HEK293 (cell line): ENCODE measurements at regions not wholly inside any gene's neighbourhood (a gene's known extent, or its start where the extent isn't known, plus 50 kb on each side); places are given as distances from the start of the nearest gene placed in this dataset.
A peak's percentile ranks its signal among the peaks of the same experiment; 100 is the strongest.

ENCODE experiments used
- CTCF ChIA-PET: fragments of 350-600 bp; formaldehyde crosslinking; extraction: SDS; loops from one replicate; lab custom pipeline; 2021; ENCODE audit warnings: antibody characterized with exemption; lab: Yijun Ruan, JAX
- POLR2A ChIA-PET: fragments of 300-600 bp; formaldehyde crosslinking; extraction: SDS; loops from one replicate; lab custom pipeline; 2020; ENCODE audit warnings: antibody characterized with exemption, inconsistent platforms; lab: Yijun Ruan, JAX
- H3K27ac ChIP-seq: fragments of 200-500 bp; sonication (Bioruptor generic); 2 replicates; pipeline ENCODE4 v1.5.1; 2014; ENCODE audit warnings: low read depth, low read length, control low read depth, inconsistent platforms; ENCODE audit errors: extremely low read depth
- H3K36me3 ChIP-seq, 2 experiments: fragments of 200-500 bp in 1 of 2; sonication (Bioruptor generic) in 1 of 2; 1 replicate in 1 of 2; 2 replicates in 1 of 2; pipeline ENCODE4 v1.5.1; 2014 to 2017; ENCODE audit warnings: inconsistent platforms in 2 of 2, low read length in 2 of 2; ENCODE audit not compliant: control insufficient read depth in 2 of 2, insufficient read depth in 1 of 2
- H3K4me1 ChIP-seq: fragments of 200-500 bp; sonication (Bioruptor generic); 2 replicates; pipeline ENCODE4 v1.5.1; 2014; ENCODE audit warnings: mild to moderate bottlenecking, low read length, inconsistent platforms; ENCODE audit not compliant: control insufficient read depth, insufficient read depth
- H3K4me3 ChIP-seq: 2 replicates; pipeline ENCODE4 v1.5.1; 2011; ENCODE audit warnings: low read depth, mild to moderate bottlenecking, control low read depth, low read length, moderate library complexity
- H3K9me3 ChIP-seq: fragments of 200-500 bp; sonication (Bioruptor generic); 2 replicates; pipeline ENCODE4 v1.5.1; 2014; ENCODE audit warnings: low read depth, low read length, inconsistent platforms; ENCODE audit not compliant: control insufficient read depth, insufficient read depth
- KLF8 ChIP-seq: fragments of 450-650 bp; formaldehyde crosslinking; IDR thresholded peaks from 2 replicates; pipeline ENCODE4 v1.5.1; 2016; ENCODE audit warnings: missing biosample characterization, missing genetic modification characterization
- OSR2 ChIP-seq: fragments of 450-650 bp; formaldehyde crosslinking; IDR thresholded peaks from 2 replicates; pipeline ENCODE4 v1.5.1; 2016; ENCODE audit warnings: missing biosample characterization, missing genetic modification characterization
- OVOL3 ChIP-seq: fragments of 450-650 bp; formaldehyde crosslinking; IDR thresholded peaks from 2 replicates; pipeline ENCODE4 v1.5.1; 2016; ENCODE audit warnings: missing biosample characterization, missing genetic modification characterization
- SP3 ChIP-seq: fragments of 450-650 bp; formaldehyde crosslinking; IDR thresholded peaks from 2 replicates; pipeline ENCODE4 v1.5.1; 2016; ENCODE audit warnings: missing biosample characterization, missing genetic modification characterization
- WT1 ChIP-seq: fragments of 450-650 bp; formaldehyde crosslinking; IDR thresholded peaks from 2 replicates; pipeline ENCODE4 v1.5.1; 2016; ENCODE audit warnings: missing biosample characterization, missing genetic modification characterization
- ZBTB17 ChIP-seq: fragments of 450-650 bp; formaldehyde crosslinking; IDR thresholded peaks from 2 replicates; pipeline ENCODE4 v1.5.1; 2016; ENCODE audit warnings: missing biosample characterization, missing genetic modification characterization
- ZBTB20 ChIP-seq: fragments of 450-650 bp; formaldehyde crosslinking; IDR thresholded peaks from 2 replicates; pipeline ENCODE4 v1.5.1; 2016; ENCODE audit warnings: missing biosample characterization, missing genetic modification characterization
- ZFP3 ChIP-seq: fragments of 450-650 bp; formaldehyde crosslinking; IDR thresholded peaks from 2 replicates; pipeline ENCODE4 v1.5.1; 2016; ENCODE audit warnings: low read depth, missing biosample characterization, missing genetic modification characterization
- ZNF112 ChIP-seq: fragments of 450-650 bp; formaldehyde crosslinking; IDR thresholded peaks from 2 replicates; pipeline ENCODE4 v1.5.0; 2017; ENCODE audit warnings: missing biosample characterization, missing genetic modification characterization
- ZNF155 ChIP-seq: fragments of 450-650 bp; formaldehyde crosslinking; IDR thresholded peaks from 2 replicates; pipeline ENCODE4 v1.5.1; 2016; ENCODE audit warnings: missing biosample characterization, missing genetic modification characterization
- ZNF174 ChIP-seq: fragments of 450-650 bp; formaldehyde crosslinking; IDR thresholded peaks from 2 replicates; pipeline ENCODE4 v1.5.0; 2017; ENCODE audit warnings: missing biosample characterization, mild to moderate bottlenecking, missing genetic modification characterization
- ZNF184 ChIP-seq: fragments of 450-650 bp; IDR thresholded peaks from 2 replicates; pipeline ENCODE4 v1.5.1; 2018; ENCODE audit warnings: missing biosample characterization, mild to moderate bottlenecking, missing genetic modification characterization
- ZNF37A ChIP-seq: fragments of 450-650 bp; IDR thresholded peaks from 2 replicates; pipeline ENCODE4 v1.5.1; 2018; ENCODE audit warnings: missing biosample characterization, missing genetic modification characterization
- ZNF394 ChIP-seq: fragments of 450-650 bp; formaldehyde crosslinking; IDR thresholded peaks from 2 replicates; pipeline ENCODE4 v1.5.1; 2016; ENCODE audit warnings: missing biosample characterization, missing genetic modification characterization, mild to moderate bottlenecking, moderate library complexity, borderline replicate concordance
- ZNF423 ChIP-seq: fragments of 450-650 bp; formaldehyde crosslinking; IDR thresholded peaks from 2 replicates; pipeline ENCODE4 v1.5.1; 2016; ENCODE audit warnings: missing biosample characterization, missing genetic modification characterization
- ZNF549 ChIP-seq: fragments of 450-650 bp; IDR thresholded peaks from 2 replicates; pipeline ENCODE4 v1.5.1; 2018; ENCODE audit warnings: missing biosample characterization, missing genetic modification characterization, mild to moderate bottlenecking, inconsistent platforms, moderate library complexity
- ZNF561 ChIP-seq: fragments of 450-650 bp; IDR thresholded peaks from 2 replicates; pipeline ENCODE4 v1.5.1; 2018; ENCODE audit warnings: missing biosample characterization, missing genetic modification characterization, borderline replicate concordance
- ZNF585B ChIP-seq: fragments of 450-650 bp; formaldehyde crosslinking; IDR thresholded peaks from 2 replicates; pipeline ENCODE4 v1.5.1; 2016; ENCODE audit warnings: missing biosample characterization, missing genetic modification characterization
- ZNF624 ChIP-seq: fragments of 450-650 bp; formaldehyde crosslinking; IDR thresholded peaks from 2 replicates; pipeline ENCODE4 v1.5.1; 2017; ENCODE audit warnings: missing biosample characterization, missing genetic modification characterization
- ZNF654 ChIP-seq: fragments of 450-650 bp; formaldehyde crosslinking; IDR thresholded peaks from 2 replicates; pipeline ENCODE4 v1.5.1; 2016; ENCODE audit warnings: low read depth, missing biosample characterization, missing genetic modification characterization
- ZNF660 ChIP-seq: fragments of 450-650 bp; IDR thresholded peaks from 2 replicates; pipeline ENCODE4 v1.5.1; 2018; ENCODE audit warnings: missing biosample characterization, mild to moderate bottlenecking, missing genetic modification characterization
- ZNF777 ChIP-seq: fragments of 450-650 bp; formaldehyde crosslinking; IDR thresholded peaks from 2 replicates; pipeline ENCODE4 v1.5.1; 2017; ENCODE audit warnings: missing biosample characterization, missing genetic modification characterization, borderline replicate concordance
- ZNF791 ChIP-seq: fragments of 450-650 bp; formaldehyde crosslinking; IDR thresholded peaks from 2 replicates; pipeline ENCODE4 v1.5.1; 2016; ENCODE audit warnings: missing biosample characterization, missing genetic modification characterization
- ZSCAN30 ChIP-seq: fragments of 450-650 bp; IDR thresholded peaks from 2 replicates; pipeline ENCODE4 v1.5.1; 2018; ENCODE audit warnings: missing biosample characterization, mild to moderate bottlenecking, missing genetic modification characterization, moderate library complexity
- TF ChIP-seq, protein P1 (sequence below): sonication (generic); formaldehyde crosslinking; IDR thresholded peaks from 2 replicates; pipeline ENCODE4 v1.8.1; 2022; ENCODE audit warnings: mild to moderate bottlenecking, moderate library complexity, missing genetic modification reagents
- TF ChIP-seq, protein P2 (sequence below): fragments of 450-650 bp; IDR thresholded peaks from 2 replicates; pipeline ENCODE4 v1.5.1; 2018; ENCODE audit warnings: missing biosample characterization, mild to moderate bottlenecking, missing genetic modification characterization
- TF ChIP-seq, protein P3 (sequence below): fragments of 450-650 bp; formaldehyde crosslinking; IDR thresholded peaks from 2 replicates; pipeline ENCODE4 v1.5.1; 2016; ENCODE audit warnings: missing biosample characterization, missing genetic modification characterization
- TF ChIP-seq, protein P4 (sequence below): fragments of 450-650 bp; formaldehyde crosslinking; IDR thresholded peaks from 2 replicates; pipeline ENCODE4 v1.5.1; 2016; ENCODE audit warnings: missing biosample characterization, missing genetic modification characterization
- TF ChIP-seq, protein P5 (sequence below): fragments of 450-650 bp; formaldehyde crosslinking; IDR thresholded peaks from 2 replicates; pipeline ENCODE4 v1.5.1; 2017; ENCODE audit warnings: missing biosample characterization, missing genetic modification characterization

DNA sequence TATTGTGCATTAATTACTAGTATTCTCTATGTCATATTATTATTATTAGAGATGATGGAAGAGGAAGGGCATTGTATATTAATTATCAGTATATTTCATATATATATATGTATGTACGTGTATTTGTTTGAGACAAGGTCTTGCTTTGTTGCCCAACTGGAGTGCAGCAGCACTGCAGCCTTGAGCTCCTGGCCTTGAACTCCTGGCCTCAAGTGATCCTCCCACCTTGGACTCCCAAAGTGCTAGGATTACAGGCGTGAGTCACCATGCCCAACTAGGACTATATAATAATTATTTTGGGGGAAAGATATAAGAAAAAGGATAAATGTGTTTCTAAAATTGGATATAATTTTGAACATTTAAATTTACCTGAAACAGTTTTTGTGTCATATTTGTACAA, 63.2 kb upstream of the USP24 start:
- ChIA-PET POLR2A (no interaction called here), CTCF (interaction anchor here (0.6 to 9.5 kb wide), 30 partner anchors 10 to 1598 kb away, joined by 3 to 109 read pairs (median 4); no protein-coding TSS in a partner anchor)
- H3K4me1 ChIP-seq = peaks cover 3% of the 10 kb centered on the region; the same call in 1 of the 2 replicates
- H3K27ac ChIP-seq = no peak overlapping the region
- no peaks in the 10 kb centered on the region for H3K36me3 ChIP-seq
- TF ChIP-seq SP3 (tag by site-specific recombination) (no peak), ZFP3 (no peak), ZNF37A (tag by site-specific recombination) (no peak), ZNF777 (tag by site-specific recombination) (no peak), WT1 (no peak), ZNF561 (no peak), ZNF791 (no peak), ZNF654 (tag by site-specific recombination) (no peak), ZNF624 (tag by site-specific recombination) (no peak), ZNF155 (tag by site-specific recombination) (no peak), ZNF112 (tag by site-specific recombination) (no peak), ZNF549 (tag by site-specific recombination) (no peak), ZNF174 (no peak)
- TF ChIP-seq, protein P1, sequence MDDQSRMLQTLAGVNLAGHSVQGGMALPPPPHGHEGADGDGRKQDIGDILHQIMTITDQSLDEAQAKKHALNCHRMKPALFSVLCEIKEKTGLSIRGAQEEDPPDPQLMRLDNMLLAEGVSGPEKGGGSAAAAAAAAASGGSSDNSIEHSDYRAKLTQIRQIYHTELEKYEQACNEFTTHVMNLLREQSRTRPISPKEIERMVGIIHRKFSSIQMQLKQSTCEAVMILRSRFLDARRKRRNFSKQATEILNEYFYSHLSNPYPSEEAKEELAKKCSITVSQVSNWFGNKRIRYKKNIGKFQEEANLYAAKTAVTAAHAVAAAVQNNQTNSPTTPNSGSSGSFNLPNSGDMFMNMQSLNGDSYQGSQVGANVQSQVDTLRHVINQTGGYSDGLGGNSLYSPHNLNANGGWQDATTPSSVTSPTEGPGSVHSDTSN (CRISPR knock-in tag) = no peak
- TF ChIP-seq, protein P2, sequence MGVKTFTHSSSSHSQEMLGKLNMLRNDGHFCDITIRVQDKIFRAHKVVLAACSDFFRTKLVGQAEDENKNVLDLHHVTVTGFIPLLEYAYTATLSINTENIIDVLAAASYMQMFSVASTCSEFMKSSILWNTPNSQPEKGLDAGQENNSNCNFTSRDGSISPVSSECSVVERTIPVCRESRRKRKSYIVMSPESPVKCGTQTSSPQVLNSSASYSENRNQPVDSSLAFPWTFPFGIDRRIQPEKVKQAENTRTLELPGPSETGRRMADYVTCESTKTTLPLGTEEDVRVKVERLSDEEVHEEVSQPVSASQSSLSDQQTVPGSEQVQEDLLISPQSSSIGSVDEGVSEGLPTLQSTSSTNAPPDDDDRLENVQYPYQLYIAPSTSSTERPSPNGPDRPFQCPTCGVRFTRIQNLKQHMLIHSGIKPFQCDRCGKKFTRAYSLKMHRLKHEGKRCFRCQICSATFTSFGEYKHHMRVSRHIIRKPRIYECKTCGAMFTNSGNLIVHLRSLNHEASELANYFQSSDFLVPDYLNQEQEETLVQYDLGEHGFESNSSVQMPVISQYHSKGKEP = no peak
- TF ChIP-seq, protein P3, sequence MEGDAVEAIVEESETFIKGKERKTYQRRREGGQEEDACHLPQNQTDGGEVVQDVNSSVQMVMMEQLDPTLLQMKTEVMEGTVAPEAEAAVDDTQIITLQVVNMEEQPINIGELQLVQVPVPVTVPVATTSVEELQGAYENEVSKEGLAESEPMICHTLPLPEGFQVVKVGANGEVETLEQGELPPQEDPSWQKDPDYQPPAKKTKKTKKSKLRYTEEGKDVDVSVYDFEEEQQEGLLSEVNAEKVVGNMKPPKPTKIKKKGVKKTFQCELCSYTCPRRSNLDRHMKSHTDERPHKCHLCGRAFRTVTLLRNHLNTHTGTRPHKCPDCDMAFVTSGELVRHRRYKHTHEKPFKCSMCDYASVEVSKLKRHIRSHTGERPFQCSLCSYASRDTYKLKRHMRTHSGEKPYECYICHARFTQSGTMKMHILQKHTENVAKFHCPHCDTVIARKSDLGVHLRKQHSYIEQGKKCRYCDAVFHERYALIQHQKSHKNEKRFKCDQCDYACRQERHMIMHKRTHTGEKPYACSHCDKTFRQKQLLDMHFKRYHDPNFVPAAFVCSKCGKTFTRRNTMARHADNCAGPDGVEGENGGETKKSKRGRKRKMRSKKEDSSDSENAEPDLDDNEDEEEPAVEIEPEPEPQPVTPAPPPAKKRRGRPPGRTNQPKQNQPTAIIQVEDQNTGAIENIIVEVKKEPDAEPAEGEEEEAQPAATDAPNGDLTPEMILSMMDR (tag by site-specific recombination) = no peak
- no peak overlapping the region for H3K4me3 ChIP-seq
- no peaks in the 10 kb centered on the region for H3K9me3 ChIP-seq

DNA sequence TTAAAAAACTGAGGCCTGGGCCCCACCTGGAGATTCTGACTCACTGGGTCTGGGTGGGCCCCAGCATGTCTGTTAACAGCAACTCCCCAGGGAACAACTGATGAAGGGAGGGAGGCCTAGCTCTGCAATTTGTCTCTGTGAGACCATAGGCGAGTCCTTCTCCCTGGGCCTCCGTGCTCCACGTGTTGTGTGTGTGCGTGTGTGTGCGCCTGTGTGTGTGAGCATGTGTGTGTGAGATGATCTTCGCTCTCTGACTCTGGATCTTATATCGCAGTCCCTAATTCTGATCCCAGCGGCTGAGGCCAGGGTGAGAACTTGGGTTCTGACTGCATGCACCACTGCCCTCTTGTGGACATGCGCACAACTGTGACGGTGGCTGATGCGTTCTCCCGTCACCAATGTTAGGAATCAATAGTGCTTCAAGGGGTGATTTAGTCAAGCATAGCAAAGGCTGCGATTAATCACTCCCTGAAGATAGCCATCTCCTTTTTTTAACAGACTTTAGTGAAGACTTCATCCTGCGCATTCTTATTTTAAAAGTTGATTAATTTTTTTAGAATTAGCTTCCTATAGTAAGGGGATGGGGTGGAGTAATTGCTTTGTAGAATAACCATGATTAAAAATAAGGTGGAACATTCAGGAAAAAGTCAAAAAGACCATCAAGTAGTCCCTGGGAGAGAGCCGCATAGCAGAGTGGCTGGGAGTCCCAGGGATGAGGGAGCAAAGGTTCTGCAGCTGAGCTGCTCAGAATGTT, 62.4 kb upstream of the USP24 start:
- POLR2A ChIA-PET = interaction anchor here (0.6 kb wide), 1 partner anchor 228 kb away, joined by 3 read pairs; no protein-coding TSS in a partner anchor
- H3K4me3 ChIP-seq = no peak overlapping the region
- no peaks in the 10 kb centered on the region for H3K36me3 ChIP-seq
- H3K9me3 ChIP-seq = no peaks in the 10 kb centered on the region
- H3K27ac ChIP-seq = no peak overlapping the region
- peaks cover 3% of the 10 kb centered on the region; the same call in 1 of the 2 replicates for H3K4me1 ChIP-seq
- CTCF ChIA-PET = interaction anchor here (0.5 to 9.5 kb wide), 39 partner anchors 11 to 1728 kb away, joined by 3 to 109 read pairs (median 4); no protein-coding TSS in a partner anchor
- TF ChIP-seq ZBTB20 (tag by site-specific recombination) (peak; percentile 82), ZNF394 (tag by site-specific recombination) (peak; percentile 7; the same call in 1 of the 2 replicates), ZSCAN30 (tag by site-specific recombination) (peak; percentile 19; the same call in 1 of the 2 replicates), ZNF660 (tag by site-specific recombination) (peak; percentile 44; the same call in 1 of the 2 replicates), ZNF184 (no peak), KLF8 (tag by site-specific recombination) (peak; percentile 32; the same call in 1 of the 2 replicates), OSR2 (tag by site-specific recombination) (no peak), ZNF585B (no peak), ZNF423 (no peak), OVOL3 (no peak), ZBTB17 (peak; percentile 90)
- TF ChIP-seq, protein P4, sequence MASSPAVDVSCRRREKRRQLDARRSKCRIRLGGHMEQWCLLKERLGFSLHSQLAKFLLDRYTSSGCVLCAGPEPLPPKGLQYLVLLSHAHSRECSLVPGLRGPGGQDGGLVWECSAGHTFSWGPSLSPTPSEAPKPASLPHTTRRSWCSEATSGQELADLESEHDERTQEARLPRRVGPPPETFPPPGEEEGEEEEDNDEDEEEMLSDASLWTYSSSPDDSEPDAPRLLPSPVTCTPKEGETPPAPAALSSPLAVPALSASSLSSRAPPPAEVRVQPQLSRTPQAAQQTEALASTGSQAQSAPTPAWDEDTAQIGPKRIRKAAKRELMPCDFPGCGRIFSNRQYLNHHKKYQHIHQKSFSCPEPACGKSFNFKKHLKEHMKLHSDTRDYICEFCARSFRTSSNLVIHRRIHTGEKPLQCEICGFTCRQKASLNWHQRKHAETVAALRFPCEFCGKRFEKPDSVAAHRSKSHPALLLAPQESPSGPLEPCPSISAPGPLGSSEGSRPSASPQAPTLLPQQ (tag by site-specific recombination) = peak; percentile 99
- TF ChIP-seq, protein P5, sequence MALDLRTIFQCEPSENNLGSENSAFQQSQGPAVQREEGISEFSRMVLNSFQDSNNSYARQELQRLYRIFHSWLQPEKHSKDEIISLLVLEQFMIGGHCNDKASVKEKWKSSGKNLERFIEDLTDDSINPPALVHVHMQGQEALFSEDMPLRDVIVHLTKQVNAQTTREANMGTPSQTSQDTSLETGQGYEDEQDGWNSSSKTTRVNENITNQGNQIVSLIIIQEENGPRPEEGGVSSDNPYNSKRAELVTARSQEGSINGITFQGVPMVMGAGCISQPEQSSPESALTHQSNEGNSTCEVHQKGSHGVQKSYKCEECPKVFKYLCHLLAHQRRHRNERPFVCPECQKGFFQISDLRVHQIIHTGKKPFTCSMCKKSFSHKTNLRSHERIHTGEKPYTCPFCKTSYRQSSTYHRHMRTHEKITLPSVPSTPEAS = peak; percentile 86
